Neural progenitor cell (in vitro differentiated cells): ENCODE measurements at regions not wholly inside any gene's neighbourhood (a gene's known extent, or its start where the extent isn't known, plus 50 kb on each side); places are given as distances from the start of the nearest gene placed in this dataset.

Experiments used
- DNase-seq: peaks from one replicate; pipeline ENCODE4 v3.0.0-alpha.2; 2016; ENCODE audit warnings: low spot score
- H2AFZ ChIP-seq: fragments of 200-600 bp; sonication (generic); replicated peaks from 2 replicates; pipeline ENCODE4 v1.6.1; 2016; ENCODE audit warnings: antibody characterized with exemption
- H3F3A ChIP-seq: fragments of 200-600 bp; sonication (generic); 2 replicates; pipeline ENCODE4 v1.6.1; 2016; ENCODE audit warnings: antibody characterized with exemption, low read depth
- H3K27ac ChIP-seq: fragments of 200-600 bp; sonication (generic); 2 replicates; pipeline ENCODE4 v1.5.1; 2016; ENCODE audit warnings: mild to moderate bottlenecking
- H3K27me3 ChIP-seq: fragments of 200-600 bp; sonication (generic); 2 replicates; pipeline ENCODE4 v1.6.1; 2016; ENCODE audit warnings: mild to moderate bottlenecking, moderate library complexity
- H3K36me3 ChIP-seq: fragments of 200-600 bp; sonication (generic); 2 replicates; pipeline ENCODE4 v1.5.1; 2016
- H3K4me1 ChIP-seq: fragments of 200-600 bp; sonication (generic); 2 replicates; pipeline ENCODE4 v1.6.1; 2016; ENCODE audit warnings: mixed run types
- H3K4me2 ChIP-seq: fragments of 200-600 bp; sonication (generic); 2 replicates; pipeline ENCODE4 v1.6.1; 2016
- H3K4me3 ChIP-seq: fragments of 200-600 bp; sonication (generic); 2 replicates; pipeline ENCODE4 v1.5.1; 2016
- H3K79me2 ChIP-seq: fragments of 200-600 bp; sonication (generic); 2 replicates; pipeline ENCODE4 v1.6.1; 2016; ENCODE audit warnings: low read depth
- H3K9ac ChIP-seq: fragments of 200-600 bp; sonication (generic); 2 replicates; pipeline ENCODE4 v1.6.1; 2016
- H3K9me3 ChIP-seq: fragments of 200-600 bp; sonication (generic); 2 replicates; pipeline ENCODE4 v1.5.1; 2016; ENCODE audit warnings: low read depth
- H4K20me1 ChIP-seq: fragments of 200-600 bp; sonication (generic); 2 replicates; pipeline ENCODE4 v1.6.1; 2016; ENCODE audit warnings: low read depth
- H3K27ac Mint-ChIP-seq: 3 replicates; pipeline ENCODE4 v1.8.0; 2021; ENCODE audit warnings: mixed read lengths
- H3K27me3 Mint-ChIP-seq: 2 replicates; pipeline ENCODE4 v1.8.0; 2022; ENCODE audit warnings: low read depth, mild to moderate bottlenecking, inconsistent platforms, moderate library complexity, mixed read lengths; ENCODE audit not compliant: insufficient read depth
- H3K36me3 Mint-ChIP-seq: 3 replicates; pipeline ENCODE4 v1.8.0; 2021; ENCODE audit warnings: mixed read lengths
- H3K4me1 Mint-ChIP-seq: 3 replicates; pipeline ENCODE4 v1.8.0; 2021; ENCODE audit warnings: mixed read lengths
- H3K4me3 Mint-ChIP-seq: 3 replicates; pipeline ENCODE4 v1.8.0; 2021; ENCODE audit warnings: mild to moderate bottlenecking, moderate library complexity, mixed read lengths
- H3K9me3 Mint-ChIP-seq: 3 replicates; pipeline ENCODE4 v1.8.0; 2020; ENCODE audit warnings: mixed read lengths
- CTCF ChIP-seq: fragments of 200-600 bp; sonication (generic); IDR thresholded peaks from 2 replicates; pipeline ENCODE4 v1.5.1; 2017; ENCODE audit warnings: antibody characterized with exemption, mild to moderate bottlenecking
- EZH2 ChIP-seq: fragments of 200-600 bp; sonication (generic); IDR thresholded peaks from 2 replicates; pipeline ENCODE4 v1.6.1; 2017; ENCODE audit warnings: antibody characterized with exemption, mild to moderate bottlenecking, moderate library complexity
- EZH2phosphoT487 ChIP-seq: fragments of 200-600 bp; sonication (generic); IDR thresholded peaks from 2 replicates; pipeline ENCODE4 v1.6.1; 2017; ENCODE audit warnings: antibody characterized with exemption

GRCh38 chr4:13174001-13174400 lies 310.1 kb downstream of the RAB28 start:
- no peaks in the 10 kb centered on the region for H3K36me3 Mint-ChIP-seq
- H3K27ac ChIP-seq: no peak overlapping the region
- no peak overlapping the region for H3K4me3 Mint-ChIP-seq
- no peak overlapping the region for H3K27ac Mint-ChIP-seq
- no peaks in the 10 kb centered on the region for H4K20me1 ChIP-seq
- H3K79me2 ChIP-seq: no peaks in the 10 kb centered on the region
- no peak overlapping the region for H2AFZ ChIP-seq
- peaks cover 5% of the 10 kb centered on the region for H3K4me1 ChIP-seq
- H3K4me2 ChIP-seq: no peak overlapping the region
- DNase-seq: no peak
- TF ChIP-seq CTCF (no peak), EZH2 (no peak), EZH2phosphoT487 (no peak)
- no peaks in the 10 kb centered on the region for H3K36me3 ChIP-seq
- no peak overlapping the region for H3K9ac ChIP-seq
- no peaks in the 10 kb centered on the region for H3K27me3 Mint-ChIP-seq
- peaks cover 10% of the 10 kb centered on the region for H3K4me1 Mint-ChIP-seq
- no peaks in the 10 kb centered on the region for H3K27me3 ChIP-seq
- H3K4me3 ChIP-seq: no peak overlapping the region
- H3K9me3 Mint-ChIP-seq: no peaks in the 10 kb centered on the region
- H3K9me3 ChIP-seq: no peaks in the 10 kb centered on the region
- H3F3A ChIP-seq: no peaks in the 10 kb centered on the region

GRCh38 chr4:13171292-13172057 lies 312.7 kb downstream of the RAB28 start:
- Histone ChIP-seq H3K4me3 (no peak overlapping the region), H3K9ac (no peak overlapping the region), H3K27ac (no peak overlapping the region), H3K4me2 (no peak overlapping the region), H4K20me1 (no peaks in the 10 kb centered on the region), H3K36me3 (no peaks in the 10 kb centered on the region), H3K4me1 (no peaks in the 10 kb centered on the region), H3K27me3 (no peaks in the 10 kb centered on the region), H3F3A (no peaks in the 10 kb centered on the region), H2AFZ (no peak overlapping the region), H3K9me3 (no peaks in the 10 kb centered on the region), H3K79me2 (no peaks in the 10 kb centered on the region)
- Mint-ChIP-seq H3K36me3 (no peaks in the 10 kb centered on the region), H3K4me1 (peaks cover 5% of the 10 kb centered on the region), H3K4me3 (no peak overlapping the region), H3K27me3 (no peaks in the 10 kb centered on the region), H3K9me3 (no peaks in the 10 kb centered on the region), H3K27ac (no peak overlapping the region)
- TF ChIP-seq EZH2 (no peak), EZH2phosphoT487 (no peak), CTCF (no peak)
- no peak for DNase-seq

- no peak for TF ChIP-seq EZH2
- no peak for TF ChIP-seq EZH2phosphoT487
- TF ChIP-seq CTCF: no peak
- no peak overlapping the region for H3K27ac Mint-ChIP-seq
Observed at GRCh38 chr4:13169731-13170525, 314.2 kb downstream of the RAB28 start.

More at GRCh38 chr4:13169731-13170525, 314.2 kb downstream of the RAB28 start:
- H2AFZ ChIP-seq: no peak overlapping the region
- H3K4me3 Mint-ChIP-seq: no peak overlapping the region
- no peaks in the 10 kb centered on the region for H4K20me1 ChIP-seq
- H3K4me1 ChIP-seq: peaks cover 4% of the 10 kb centered on the region
- no peaks in the 10 kb centered on the region for H3K36me3 Mint-ChIP-seq
- peak; percentile 11 for DNase-seq
- H3K9ac ChIP-seq: no peak overlapping the region
- H3K4me1 Mint-ChIP-seq: peaks cover 9% of the 10 kb centered on the region
- no peak overlapping the region for H3K4me3 ChIP-seq
- no peaks in the 10 kb centered on the region for H3K9me3 ChIP-seq
- no peaks in the 10 kb centered on the region for H3K27me3 Mint-ChIP-seq
- H3K27me3 ChIP-seq: no peaks in the 10 kb centered on the region
- H3K9me3 Mint-ChIP-seq: no peaks in the 10 kb centered on the region
- no peak overlapping the region for H3K27ac ChIP-seq
- no peaks in the 10 kb centered on the region for H3K36me3 ChIP-seq
- no peaks in the 10 kb centered on the region for H3F3A ChIP-seq
- H3K4me2 ChIP-seq: no peak overlapping the region
- no peaks in the 10 kb centered on the region for H3K79me2 ChIP-seq
